A549 (cell line): ENCODE measurements at regions not wholly inside any gene's neighbourhood (a gene's known extent, or its start where the extent isn't known, plus 50 kb on each side); places are given as distances from the start of the nearest gene placed in this dataset.
A peak's percentile ranks its signal among the peaks of the same experiment; 100 is the strongest.

Source experiments
- ATAC-seq, 2 experiments: fragments of 200-7000 bp in 1 of 2; fragments of >200 bp in 1 of 2; cut with Nextera tagmentation in 1 of 2; cut with Tn5 transposase in 1 of 2; 3 replicates each; pipeline versions ENCODE4 v1.8.0 to v1.9.1; 2018 to 2020; ENCODE audit warnings: mild to moderate bottlenecking in 1 of 2, moderate library complexity in 1 of 2
- CTCF ChIA-PET: fragments of 300-600 bp; sonication (Branson Sonifier 250); formaldehyde crosslinking; extraction: SDS; loops from one replicate; lab custom pipeline; 2021; ENCODE audit warnings: antibody characterized with exemption, inconsistent platforms; lab: Yijun Ruan, JAX
- POLR2A ChIA-PET: fragments of 350-600 bp; formaldehyde crosslinking; extraction: SDS; loops from one replicate; lab custom pipeline; 2021; ENCODE audit warnings: antibody characterized with exemption, inconsistent platforms; lab: Yijun Ruan, JAX
- DNase-seq, 2 experiments: peaks; one replicate each; pipeline versions ENCODE4 v3.0.0 to v3.0.0-alpha.2; 2011 to 2016; ENCODE audit warnings: low read depth in 1 of 2, low spot score in 1 of 2
- FAIRE-seq: peaks from 2 replicates; lab custom pipeline; 2011; peaks lifted over from hg19 to GRCh38; lab: Jason Lieb, UNC
- H3K27ac ChIP-seq, 2 experiments: fragments of >200 bp; sonication (Bioruptor Twin); formaldehyde crosslinking; 3 replicates each; pipeline ENCODE4 v1.5.1; 2016 to 2017
- H3K4me1 ChIP-seq: fragments of >200 bp; sonication (Bioruptor Twin); formaldehyde crosslinking; 3 replicates; pipeline ENCODE4 v1.6.1; 2016
- H3K4me2 ChIP-seq: fragments of >200 bp; sonication (Bioruptor Twin); formaldehyde crosslinking; 3 replicates; pipeline ENCODE4 v1.6.1; 2016
- H3K4me3 ChIP-seq: fragments of >200 bp; sonication (Bioruptor Twin); formaldehyde crosslinking; 3 replicates; pipeline ENCODE4 v1.5.1; 2016
- H3K9me3 ChIP-seq: fragments of >200 bp; sonication (Bioruptor Twin); formaldehyde crosslinking; 3 replicates; pipeline ENCODE4 v1.6.1; 2016
- ATOH8 ChIP-seq: fragments of 250-450 bp; sonication (Bioruptor Pico); IDR thresholded peaks from 2 replicates; pipeline ENCODE4 v1.5.0; 2020; ENCODE audit warnings: low read depth, mild to moderate bottlenecking, moderate library complexity
- BHLHE40 ChIP-seq: IDR thresholded peaks from 2 replicates; pipeline ENCODE4 v1.6.1; 2012; ENCODE audit warnings: low read depth, low read length, inconsistent platforms
- CTCF ChIP-seq: fragments of >200 bp; sonication (Bioruptor Twin); formaldehyde crosslinking; IDR thresholded peaks from 3 replicates; pipeline ENCODE4 v1.5.1; 2016
- E2F6 ChIP-seq: IDR thresholded peaks from 2 replicates; pipeline ENCODE4 v1.6.1; 2012; ENCODE audit warnings: low read depth, borderline replicate concordance
- EP300 ChIP-seq, 2 experiments: fragments of >200 bp; sonication (Bioruptor Twin); formaldehyde crosslinking; IDR thresholded peaks; 2 replicates in 1 of 2; 3 replicates in 1 of 2; pipeline ENCODE4 v1.6.1; 2016 to 2017
- HDAC2 ChIP-seq: fragments of 200-600 bp; sonication (generic); IDR thresholded peaks from 2 replicates; pipeline ENCODE4 v1.6.1; 2016
- HOXA7 ChIP-seq: fragments of 250-450 bp; sonication (Bioruptor Pico); IDR thresholded peaks from 2 replicates; pipeline ENCODE4 v1.5.0; 2020; ENCODE audit warnings: mild to moderate bottlenecking, moderate library complexity
- JUN ChIP-seq, 2 experiments: fragments of >200 bp; sonication (Bioruptor Twin); formaldehyde crosslinking; IDR thresholded peaks; 2 replicates in 1 of 2; 3 replicates in 1 of 2; pipeline ENCODE4 v1.6.1; 2016 to 2017
- JUNB ChIP-seq: fragments of >200 bp; sonication (Bioruptor Twin); formaldehyde crosslinking; IDR thresholded peaks from 2 replicates; pipeline ENCODE4 v1.6.1; 2016
- KDM1A ChIP-seq: fragments of 200-600 bp; sonication (generic); IDR thresholded peaks from 2 replicates; pipeline ENCODE4 v1.6.1; 2016; ENCODE audit warnings: low read depth, mild to moderate bottlenecking
- MAFK ChIP-seq: fragments of 450-650 bp; IDR thresholded peaks from 2 replicates; pipeline ENCODE4 v1.6.1; 2014; ENCODE audit not compliant: partially characterized antibody
- MAX ChIP-seq: IDR thresholded peaks from 2 replicates; pipeline ENCODE4 v1.6.1; 2012
- MAZ ChIP-seq: fragments of 150-350 bp; IDR thresholded peaks from 2 replicates; pipeline ENCODE4 v1.6.1; 2014; ENCODE audit warnings: antibody characterized with exemption, low read depth, low read length, borderline replicate concordance
- MYC ChIP-seq: IDR thresholded peaks from 2 replicates; pipeline ENCODE4 v1.6.1; 2012; ENCODE audit warnings: mild to moderate bottlenecking, inconsistent platforms, low read length, improper control_type of control experiment, borderline replicate concordance
- NFE2L2 ChIP-seq: fragments of 150-350 bp; conservative IDR thresholded peaks from 2 replicates; pipeline ENCODE4 v1.6.1; 2014; ENCODE audit warnings: low read length
- PBX3 ChIP-seq: IDR thresholded peaks from 2 replicates; pipeline ENCODE4 v1.6.1; 2012
- POLR2A ChIP-seq: IDR thresholded peaks from 2 replicates; pipeline ENCODE4 v1.6.1; 2012; ENCODE audit warnings: mild to moderate bottlenecking, low read length
- REST ChIP-seq: fragments of 200-600 bp; sonication (generic); IDR thresholded peaks from 2 replicates; pipeline ENCODE4 v1.6.1; 2016; ENCODE audit warnings: antibody characterized with exemption, mild to moderate bottlenecking, moderate library complexity
- SREBF2 ChIP-seq: fragments of 450-650 bp; IDR thresholded peaks from 2 replicates; pipeline ENCODE4 v1.6.1; 2014; ENCODE audit warnings: mild to moderate bottlenecking, moderate library complexity
- USF2 ChIP-seq: fragments of 450-650 bp; IDR thresholded peaks from 2 replicates; pipeline ENCODE4 v1.6.1; 2014; ENCODE audit warnings: antibody characterized with exemption
- ZSCAN20 ChIP-seq: fragments of 250-450 bp; sonication (Bioruptor Pico); IDR thresholded peaks from 2 replicates; pipeline ENCODE4 v1.8.0; 2022; ENCODE audit warnings: mild to moderate bottlenecking, moderate library complexity
- WGBS: methylation state at CpG from one replicate; pipeline ENCODE4 v1.1.6; 2017; ENCODE audit errors: missing lambda C conversion rate; 5-methylcytosine and 5-hydroxymethylcytosine counted together

GRCh38 chr20:16902662-16903061 is 154.5 kb downstream of the OTOR start:
- ChIA-PET POLR2A (no interaction called here), CTCF (interaction anchor here (1.1 kb wide), 1 partner anchor 13 kb away, joined by 3 read pairs; no protein-coding TSS in a partner anchor)
- Histone ChIP-seq H3K27ac (no peak overlapping the region), H3K9me3 (no peaks in the 10 kb centered on the region; the same call in 2 of the 3 replicates), H3K4me1 (no peaks in the 10 kb centered on the region), H3K4me3 (no peak overlapping the region), H3K4me2 (no peak overlapping the region)
- DNase-seq: no peak
- 23% methylated on average over 2 of the region's 2 CpGs for WGBS
- ATAC-seq: no peak
- TF ChIP-seq ATOH8 (CRISPR knock-in tag) (no peak), PBX3 (no peak), HDAC2 (no peak), MAFK (no peak), JUN (IDR thresholded peaks at IDR 0.05) (no peak), CTCF (no peak), REST (no peak), JUNB (no peak), POLR2A (no peak), ZSCAN20 (CRISPR knock-in tag) (no peak), KDM1A (no peak), NFE2L2 (no peak)
- FAIRE-seq: no peak

- no peaks in the 10 kb centered on the region for H3K4me1 ChIP-seq
- ATAC-seq (peak; percentile 19 to 68; a peak in 3 of 6 replicates), DNase-seq (peak in 1 of 2 experiments; percentile 18), FAIRE-seq (no peak)
- CTCF ChIA-PET: interaction anchor here (0.6 to 1.4 kb wide), 6 partner anchors 10 to 534 kb away, joined by 3 to 4 read pairs (median 3); no protein-coding TSS in a partner anchor
- H3K4me3 ChIP-seq: no peak overlapping the region
- WGBS: 1% methylated on average over 5 of the region's 5 CpGs
- H3K9me3 ChIP-seq: no peaks in the 10 kb centered on the region; the same call in 2 of the 3 replicates
- POLR2A ChIA-PET: no interaction called here
- TF ChIP-seq MYC (no peak), USF2 (no peak)
- H3K27ac ChIP-seq: no peak overlapping the region
- no peak overlapping the region for H3K4me2 ChIP-seq
Observed at GRCh38 chr20:16904751-16905150, 156.6 kb downstream of the OTOR start.

- Histone ChIP-seq H3K27ac (no peak overlapping the region), H3K4me1 (no peaks in the 10 kb centered on the region), H3K9me3 (no peaks in the 10 kb centered on the region), H3K4me2 (no peak overlapping the region), H3K4me3 (no peak overlapping the region)
- DNase-seq (no peak), ATAC-seq (no peak), FAIRE-seq (no peak)
- CTCF ChIA-PET: interaction anchor here (1.5 kb wide), 2 partner anchors 10 to 13 kb away, joined by 4 read pairs; no protein-coding TSS in a partner anchor
- 10% methylated on average over 1 of the region's 1 CpG for WGBS
- TF ChIP-seq E2F6 (no peak), MAX (no peak), HOXA7 (CRISPR knock-in tag) (no peak), MAZ (no peak), MAFK (no peak), EP300 (IDR thresholded peaks at IDR 0.05) (no peak), BHLHE40 (no peak), SREBF2 (no peak)
- POLR2A ChIA-PET: no interaction called here
Observed at GRCh38 chr20:16914277-16914676, 166.1 kb downstream of the OTOR start.
